Kidney epithelial cell (primary cell): ENCODE measurements at regions not wholly inside any gene's neighbourhood (a gene's known extent, or its start where the extent isn't known, plus 50 kb on each side); places are given as distances from the start of the nearest gene placed in this dataset.
A peak's percentile ranks its signal among the peaks of the same experiment; 100 is the strongest.

ENCODE experiments used
- DNase-seq: peaks from one replicate; pipeline ENCODE4 v3.0.0-alpha.2; 2010; ENCODE audit warnings: low read depth
- H3K27me3 ChIP-seq: 2 replicates; pipeline ENCODE4 v1.6.0; 2011; ENCODE audit warnings: low read length; ENCODE audit not compliant: control insufficient read depth, insufficient read depth
- H3K36me3 ChIP-seq: 2 replicates; pipeline ENCODE4 v1.5.1; 2011; ENCODE audit warnings: low read length; ENCODE audit not compliant: control insufficient read depth, insufficient read depth
- H3K4me3 ChIP-seq: 2 replicates; pipeline ENCODE4 v1.5.1; 2011; ENCODE audit warnings: low read depth, mild to moderate bottlenecking, control low read depth, low read length
- CTCF ChIP-seq: IDR thresholded peaks from 2 replicates; pipeline ENCODE4 v1.5.1; 2011; ENCODE audit warnings: mild to moderate bottlenecking, moderate library complexity, low read length, control low read depth, inconsistent platforms; ENCODE audit not compliant: insufficient read depth, poor library complexity, severe bottlenecking

GRCh38 chr2:145753041-145753608, 1233.2 kb upstream of the ZEB2 start:
- Histone ChIP-seq H3K36me3 (no peaks in the 10 kb centered on the region), H3K4me3 (no peak overlapping the region), H3K27me3 (no peaks in the 10 kb centered on the region)
- no peak for DNase-seq
- TF ChIP-seq CTCF = no peak

DNA sequence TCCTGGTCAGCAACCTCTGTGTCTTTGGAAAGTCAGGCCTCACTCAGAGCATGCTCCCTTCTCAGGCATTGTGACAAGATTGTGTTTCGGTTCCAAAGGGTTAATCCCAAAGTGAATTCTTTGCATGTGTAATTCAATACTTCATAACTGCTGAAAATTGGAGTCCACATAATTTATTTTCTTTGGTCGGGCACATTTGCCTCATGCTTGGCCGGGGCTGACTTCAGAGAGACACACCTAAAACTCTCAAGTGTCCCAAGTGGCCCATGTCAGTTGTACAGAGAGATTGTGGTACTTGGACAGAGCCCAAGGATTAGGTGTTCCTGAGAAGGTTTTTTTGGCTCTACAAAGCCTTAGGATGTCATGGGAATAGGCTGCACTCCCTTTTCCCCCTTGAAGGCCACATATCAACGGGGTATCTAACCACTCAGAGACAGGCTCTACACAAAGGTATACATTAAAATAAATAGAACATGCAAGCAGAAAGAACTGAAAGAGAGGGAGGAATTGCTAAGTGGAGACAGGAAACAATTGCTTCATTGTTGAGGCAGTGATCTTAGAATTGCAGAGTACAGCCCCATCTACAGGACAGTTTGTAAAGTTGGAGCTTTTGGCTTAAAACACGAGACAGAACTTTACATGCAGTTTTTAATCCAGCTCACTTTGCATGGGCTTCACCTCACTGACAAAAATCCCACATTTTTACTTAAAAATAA, 1232.3 kb upstream of the ZEB2 start:
- H3K4me3 ChIP-seq = no peak overlapping the region
- no peaks in the 10 kb centered on the region for H3K27me3 ChIP-seq
- no peak for DNase-seq
- peak; percentile 66 for TF ChIP-seq CTCF
- H3K36me3 ChIP-seq = no peaks in the 10 kb centered on the region

- H3K36me3 ChIP-seq = no peaks in the 10 kb centered on the region
- no peak for DNase-seq
- no peak overlapping the region for H3K4me3 ChIP-seq
- TF ChIP-seq CTCF = no peak
- H3K27me3 ChIP-seq = no peaks in the 10 kb centered on the region
These were observed 1231.7 kb upstream of the ZEB2 start for GRCh38 chr2:145751629-145752028.

DNA sequence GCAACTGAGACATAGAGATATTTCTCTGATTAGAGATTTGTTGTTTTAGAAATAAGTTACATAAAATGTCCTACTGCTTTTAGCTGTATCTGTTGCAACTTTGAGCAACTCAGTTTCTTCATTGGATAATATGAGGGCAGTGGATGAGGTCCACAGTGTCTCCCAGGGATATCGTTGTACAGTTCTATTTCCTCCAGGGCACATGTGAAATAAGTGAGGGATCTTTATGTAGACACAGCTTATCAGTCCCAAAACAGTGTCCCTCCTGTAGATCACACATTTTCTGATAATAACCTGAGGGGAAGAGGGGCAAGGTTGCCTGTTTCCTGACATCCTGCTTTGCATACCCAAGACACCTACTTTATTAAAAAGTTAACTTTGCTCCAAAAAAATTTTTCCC, 1231.2 kb upstream of the ZEB2 start:
- no peak overlapping the region for H3K4me3 ChIP-seq
- DNase-seq = no peak
- H3K36me3 ChIP-seq = no peaks in the 10 kb centered on the region
- TF ChIP-seq CTCF = no peak
- H3K27me3 ChIP-seq = no peaks in the 10 kb centered on the region

- DNase-seq = no peak
- H3K27me3 ChIP-seq = no peaks in the 10 kb centered on the region
- no peak for TF ChIP-seq CTCF
- H3K4me3 ChIP-seq = no peak overlapping the region
- H3K36me3 ChIP-seq = no peaks in the 10 kb centered on the region
These were observed 1230.7 kb upstream of the ZEB2 start for GRCh38 chr2:145750612-145751011.

GRCh38 chr2:145750144-145750543, 1230.2 kb upstream of the ZEB2 start:
- no peaks in the 10 kb centered on the region for H3K36me3 ChIP-seq
- TF ChIP-seq CTCF = no peak
- no peak for DNase-seq
- no peak overlapping the region for H3K4me3 ChIP-seq
- H3K27me3 ChIP-seq = no peaks in the 10 kb centered on the region
